ENCODE measurements at regions not wholly inside any gene's neighbourhood (a gene's known extent, or its start where the extent isn't known, plus 50 kb on each side); places are given as distances from the start of the nearest gene placed in this dataset.

GRCh38 chr1:199553104-199553503 lies 474.4 kb upstream of the NR5A2 start:
- TF ChIP-seq CTCF (conservative IDR thresholded peaks at IDR 0.05): no peak
- Mint-ChIP-seq H3K4me1 (ENCODE audit: unreplicated experiment) (no peaks in the 10 kb centered on the region), H3K36me3 (no peaks in the 10 kb centered on the region), H3K27me3 (no peaks in the 10 kb centered on the region), H3K4me3 (no peak overlapping the region), H3K27ac (no peak overlapping the region), H3K9me3 (no peaks in the 10 kb centered on the region)
- DNase-seq (ENCODE audit: extremely low spot score, unreplicated experiment): no peak

- no peaks in the 10 kb centered on the region for H3K4me1 Mint-ChIP-seq (ENCODE audit: unreplicated experiment)
- DNase-seq (ENCODE audit: extremely low spot score, unreplicated experiment): no peak
- H3K27me3 Mint-ChIP-seq: peaks cover 2% of the 10 kb centered on the region
- H3K27ac Mint-ChIP-seq: no peak overlapping the region
- H3K9me3 Mint-ChIP-seq: no peaks in the 10 kb centered on the region
- no peak for TF ChIP-seq CTCF (conservative IDR thresholded peaks at IDR 0.05)
- no peak overlapping the region for H3K4me3 Mint-ChIP-seq
- no peaks in the 10 kb centered on the region for H3K36me3 Mint-ChIP-seq
Observed at GRCh38 chr1:199561334-199561733, 466.2 kb upstream of the NR5A2 start.

GRCh38 chr1:199573047-199573446 lies 454.5 kb upstream of the NR5A2 start:
- TF ChIP-seq CTCF (conservative IDR thresholded peaks at IDR 0.05): no peak
- no peak overlapping the region for H3K27ac Mint-ChIP-seq
- no peak for DNase-seq (ENCODE audit: extremely low spot score, unreplicated experiment)
- H3K36me3 Mint-ChIP-seq: no peaks in the 10 kb centered on the region
- H3K4me1 Mint-ChIP-seq (ENCODE audit: unreplicated experiment): no peaks in the 10 kb centered on the region
- H3K4me3 Mint-ChIP-seq: no peak overlapping the region
- no peaks in the 10 kb centered on the region for H3K27me3 Mint-ChIP-seq
- no peaks in the 10 kb centered on the region for H3K9me3 Mint-ChIP-seq

- no peak overlapping the region for H3K27ac Mint-ChIP-seq
- no peak for DNase-seq (ENCODE audit: extremely low spot score, unreplicated experiment)
- H3K36me3 Mint-ChIP-seq: no peaks in the 10 kb centered on the region
- no peak for TF ChIP-seq CTCF (conservative IDR thresholded peaks at IDR 0.05)
- H3K4me3 Mint-ChIP-seq: no peak overlapping the region
- no peaks in the 10 kb centered on the region for H3K27me3 Mint-ChIP-seq
- H3K4me1 Mint-ChIP-seq (ENCODE audit: unreplicated experiment): no peaks in the 10 kb centered on the region
- no peaks in the 10 kb centered on the region for H3K9me3 Mint-ChIP-seq
Observed at GRCh38 chr1:199574950-199575349, 452.6 kb upstream of the NR5A2 start.

GRCh38 chr1:199580300-199580699 lies 447.2 kb upstream of the NR5A2 start:
- Mint-ChIP-seq H3K36me3 (no peaks in the 10 kb centered on the region), H3K27ac (no peak overlapping the region), H3K27me3 (no peaks in the 10 kb centered on the region), H3K4me3 (no peak overlapping the region), H3K4me1 (ENCODE audit: unreplicated experiment) (no peaks in the 10 kb centered on the region), H3K9me3 (no peaks in the 10 kb centered on the region)
- DNase-seq (ENCODE audit: extremely low spot score, unreplicated experiment): no peak
- TF ChIP-seq CTCF (conservative IDR thresholded peaks at IDR 0.05): no peak

GRCh38 chr1:199585392-199585791 lies 442.1 kb upstream of the NR5A2 start:
- H3K9me3 Mint-ChIP-seq: no peaks in the 10 kb centered on the region

More at GRCh38 chr1:199585392-199585791, 442.1 kb upstream of the NR5A2 start:
- TF ChIP-seq CTCF (conservative IDR thresholded peaks at IDR 0.05): no peak
- Mint-ChIP-seq H3K27ac (no peak overlapping the region), H3K4me3 (no peak overlapping the region), H3K27me3 (no peaks in the 10 kb centered on the region), H3K4me1 (ENCODE audit: unreplicated experiment) (no peaks in the 10 kb centered on the region), H3K36me3 (no peaks in the 10 kb centered on the region)
- DNase-seq (ENCODE audit: extremely low spot score, unreplicated experiment): no peak

Measured in type B pancreatic cell (in vitro differentiated cells).